Activated CD4-positive, alpha-beta T cell treated with anti-CD3 and anti-CD28 coated beads, Interleukin-2, Interleukin-6, amounts not matched to agents 100 ng/mL and 50 ng/mL, durations not matched to agents 16 hours and 8 hours (primary cell): ENCODE measurements at regions not wholly inside any gene's neighbourhood (a gene's known extent, or its start where the extent isn't known, plus 50 kb on each side); places are given as distances from the start of the nearest gene placed in this dataset.

Experiments used
- DNase-seq: peaks from one replicate; pipeline ENCODE4 v3.0.0-alpha.2; 2020

DNA sequence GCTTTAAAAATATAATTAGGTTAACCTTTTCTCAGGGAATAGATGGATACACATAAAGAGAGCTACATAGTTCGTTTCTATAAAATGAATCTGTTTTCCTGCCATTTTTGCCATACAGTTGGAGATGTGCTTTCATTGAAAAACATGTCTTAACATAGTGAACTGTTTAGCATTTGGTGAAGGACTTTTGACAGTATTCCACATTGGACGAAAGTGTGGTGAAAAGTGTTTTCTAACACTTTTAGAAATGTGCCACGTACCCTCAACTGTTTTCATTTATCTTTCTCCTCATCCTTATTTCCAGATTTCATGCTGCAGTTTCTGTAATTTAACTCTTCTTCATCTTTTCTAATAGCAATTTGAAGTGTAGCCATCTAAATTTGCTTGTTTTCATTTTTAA is 249.1 kb upstream of the MTNR1B start:
- DNase-seq = no peak

DNA sequence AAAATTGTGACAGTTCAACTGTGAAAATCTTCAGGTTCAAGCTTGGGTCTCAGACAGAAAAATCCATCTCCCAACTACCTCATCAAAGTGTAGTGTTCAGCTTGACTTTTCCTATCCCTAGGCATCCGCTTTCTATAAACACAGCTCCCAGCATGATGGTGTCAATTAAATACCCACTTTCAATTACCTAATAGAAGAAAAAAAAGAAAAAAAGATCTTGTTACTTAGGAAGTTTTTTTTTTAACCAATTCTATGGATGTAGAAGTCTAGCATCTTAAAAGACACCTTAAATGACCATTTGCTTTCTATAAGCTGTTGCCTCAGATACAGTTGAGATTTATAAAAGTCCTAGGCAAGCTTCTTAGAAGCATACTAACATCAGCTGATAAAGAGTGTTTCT is 244.1 kb upstream of the MTNR1B start:
- no peak for DNase-seq

DNA sequence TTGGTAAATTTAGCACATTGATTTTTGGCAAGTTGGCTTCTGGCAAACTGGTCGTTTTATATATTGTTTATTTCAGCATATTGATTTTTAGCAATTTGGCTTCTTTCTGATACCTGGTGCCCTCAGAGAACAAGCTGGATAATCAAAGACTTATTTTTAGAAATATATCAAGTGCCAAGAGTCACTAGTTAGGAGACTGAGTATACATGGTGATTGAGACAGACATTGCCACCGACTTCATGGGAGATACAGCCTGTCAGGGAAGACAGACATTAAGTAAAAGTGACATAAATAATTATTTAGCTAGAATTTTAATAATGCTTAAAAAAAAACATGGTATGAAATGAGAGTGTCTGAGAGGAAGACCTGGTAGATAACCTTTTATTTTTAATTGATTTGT is 242.3 kb upstream of the MTNR1B start:
- DNase-seq = no peak

DNA sequence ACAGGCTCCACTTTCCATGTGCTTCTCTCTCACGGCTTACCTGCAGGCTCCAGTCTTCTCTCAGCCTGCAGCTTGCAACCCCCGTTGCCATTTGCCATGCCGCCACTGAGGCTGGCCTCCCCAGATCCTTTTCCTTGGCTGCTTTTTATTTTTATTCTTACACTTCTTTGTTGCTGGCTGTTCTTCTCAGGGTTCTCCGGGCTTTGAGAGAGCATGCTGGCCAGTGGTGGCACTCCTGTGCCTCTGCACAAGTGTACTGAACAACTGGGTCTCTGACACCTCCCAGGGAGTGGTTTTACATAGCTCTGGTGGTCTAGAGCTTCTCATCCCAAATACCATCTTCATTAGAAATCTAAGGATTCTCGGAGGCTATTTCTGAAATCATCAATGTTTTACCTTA is 241.7 kb upstream of the MTNR1B start:
- DNase-seq = no peak

DNA sequence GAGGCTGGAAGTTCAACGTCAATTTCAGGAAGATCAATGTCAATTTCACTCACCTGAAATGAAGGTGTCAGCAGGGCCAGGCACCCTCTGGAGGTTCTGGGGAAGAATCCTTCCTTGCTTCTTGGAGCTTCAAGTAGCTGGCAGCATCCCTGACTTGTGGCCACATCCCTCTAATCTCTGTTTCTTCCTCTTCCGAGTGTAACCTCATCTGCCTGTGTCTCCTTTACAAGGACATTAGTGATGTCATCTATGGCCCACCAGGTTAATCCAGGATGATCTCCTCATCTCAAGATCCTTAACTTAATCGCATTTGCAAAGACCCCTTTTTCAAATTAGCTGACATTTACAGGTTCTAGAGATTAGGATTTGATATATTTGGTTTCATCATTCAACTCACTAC is 240.8 kb upstream of the MTNR1B start:
- no peak for DNase-seq

DNA sequence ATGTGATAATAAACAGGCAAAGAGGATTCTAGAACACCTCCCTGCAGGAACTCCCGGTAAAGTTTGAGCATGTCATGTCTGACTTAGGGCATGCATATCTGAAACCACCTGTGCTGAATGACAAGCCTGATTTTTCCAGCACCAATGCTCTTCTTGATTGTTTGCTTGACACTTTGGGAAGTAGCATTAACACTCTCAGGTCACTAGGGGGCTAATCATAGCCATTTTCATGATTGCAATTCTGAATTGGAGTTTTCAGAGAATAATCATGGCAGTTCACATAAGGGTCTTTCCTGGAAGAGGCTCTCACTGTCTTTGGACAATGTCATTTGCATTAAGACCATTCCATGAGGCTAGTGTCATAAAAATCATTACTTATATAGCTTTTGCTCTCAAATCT is 234.4 kb upstream of the MTNR1B start:
- no peak for DNase-seq

DNA sequence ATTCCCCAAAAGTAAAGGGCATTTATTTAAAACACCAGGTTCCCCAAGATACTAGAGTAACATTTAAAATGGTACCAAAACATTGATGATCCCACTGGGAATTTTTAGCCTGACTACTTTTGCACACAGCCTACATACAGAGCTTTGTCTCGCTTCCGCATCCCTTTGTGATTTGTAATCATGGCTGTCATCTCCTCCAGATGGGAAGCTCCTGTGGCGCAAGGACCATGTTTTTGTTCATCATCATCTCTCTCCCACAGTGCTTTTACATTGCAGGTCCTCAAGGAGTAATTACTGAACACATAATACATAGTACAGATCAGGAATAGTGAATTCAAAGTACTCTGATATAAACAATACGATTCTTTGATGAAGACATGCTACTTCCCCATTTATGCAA is 231.2 kb upstream of the MTNR1B start:
- no peak for DNase-seq

DNA sequence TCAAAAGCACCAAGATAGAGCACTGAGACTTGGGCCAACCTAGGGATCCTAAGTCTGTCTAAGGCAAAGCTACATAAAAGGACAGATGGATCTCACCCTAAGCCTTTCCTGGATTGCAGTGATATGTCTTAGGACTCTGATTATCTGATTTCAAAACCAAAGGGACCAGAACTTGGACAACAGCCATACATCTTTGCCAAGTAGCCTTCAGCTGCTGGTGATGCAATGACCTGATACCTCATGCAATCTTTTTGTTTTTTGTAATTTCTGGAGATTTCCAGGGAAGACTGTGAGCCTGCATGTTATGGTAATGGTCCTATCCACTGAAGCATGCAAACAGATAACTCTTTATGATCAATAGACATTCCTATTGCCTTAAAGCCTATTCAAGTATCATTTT is 230.4 kb upstream of the MTNR1B start:
- DNase-seq = no peak

DNA sequence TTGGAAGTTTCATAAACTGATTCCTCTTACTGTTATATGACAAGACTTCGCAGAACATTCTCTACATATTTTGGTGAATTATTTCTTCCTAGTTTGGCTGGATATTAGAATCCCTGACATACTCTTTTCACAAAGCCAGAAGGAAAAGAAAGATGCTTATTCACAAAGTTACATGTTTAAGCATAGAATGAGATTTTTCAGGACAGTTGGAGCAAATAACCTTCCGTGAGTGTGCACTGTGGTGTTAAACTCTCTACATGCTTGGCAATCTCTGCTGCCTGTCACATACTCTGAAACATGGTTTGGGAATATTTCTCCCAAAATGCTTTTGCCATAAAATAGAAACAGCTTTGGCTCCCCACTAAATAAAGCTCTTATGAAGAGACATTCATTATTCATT is 230.0 kb upstream of the MTNR1B start:
- no peak for DNase-seq

DNA sequence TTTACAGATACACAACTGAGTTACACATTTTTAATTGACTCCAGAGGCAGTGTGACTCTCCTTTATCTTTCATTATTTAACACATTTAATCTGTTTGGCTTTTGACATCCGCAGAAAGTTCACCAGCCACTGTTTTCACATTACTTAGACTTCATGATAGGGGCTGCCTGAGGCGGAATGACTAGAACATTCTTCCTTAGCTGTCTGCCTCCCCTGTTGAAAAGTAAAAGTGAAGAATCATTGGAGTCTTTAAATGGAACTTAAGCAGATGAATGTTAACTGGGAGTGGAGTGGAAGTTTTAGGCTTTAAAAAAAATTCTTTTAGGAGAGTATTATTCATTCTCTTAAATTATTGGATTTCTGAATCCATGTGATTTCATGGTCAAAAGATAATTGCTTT is 229.2 kb upstream of the MTNR1B start:
- DNase-seq = no peak

DNA sequence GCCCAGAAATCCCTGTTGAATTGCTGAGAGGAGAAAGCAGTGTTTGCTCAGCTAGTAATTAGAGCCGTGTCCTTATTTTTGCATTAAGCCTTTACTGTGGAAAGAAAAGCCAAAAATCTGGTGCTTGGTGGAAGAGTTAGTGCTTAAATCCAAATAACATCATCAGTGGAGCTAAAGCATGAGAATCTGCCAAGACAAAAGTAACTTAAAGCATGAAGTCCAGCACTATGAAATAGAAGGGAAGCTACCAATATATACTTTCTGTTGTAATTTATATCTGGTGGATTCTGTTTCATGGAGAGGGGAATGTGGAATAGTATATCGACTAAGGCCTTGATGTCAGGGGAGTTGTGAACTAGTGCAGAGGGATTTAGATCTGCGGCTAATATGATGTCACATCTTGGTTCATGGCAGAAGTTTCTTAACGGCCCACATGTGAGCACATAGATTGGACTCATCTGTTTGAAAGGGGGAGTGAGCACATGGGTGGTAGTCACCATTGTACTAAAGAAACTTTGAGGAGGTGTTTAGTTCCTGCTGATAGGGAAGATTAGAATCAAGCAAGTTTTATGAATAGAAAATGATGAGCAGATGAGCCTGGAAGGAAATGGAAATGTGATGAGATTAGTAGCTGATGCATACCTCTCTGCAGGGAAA is 224.4 kb upstream of the MTNR1B start:
- DNase-seq = no peak

DNA sequence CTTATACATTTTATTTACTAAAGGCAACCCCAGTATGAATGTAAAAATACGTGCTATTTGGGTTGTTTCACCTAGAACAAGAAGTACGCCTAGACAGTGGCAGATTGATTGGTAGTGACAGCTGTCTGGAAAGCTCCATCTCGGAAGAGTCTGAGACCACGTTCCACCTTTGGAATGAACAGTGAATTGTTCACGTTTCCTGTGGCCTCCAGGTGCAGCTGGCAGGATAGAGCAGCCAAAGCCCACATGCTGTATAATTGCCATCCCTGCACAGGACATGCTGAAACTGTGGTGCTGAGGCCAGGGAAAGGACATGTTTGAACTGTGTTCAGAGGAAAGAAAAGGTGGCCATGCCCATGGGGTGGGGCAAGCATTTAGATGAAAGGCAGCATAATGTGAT is 218.7 kb upstream of the MTNR1B start:
- DNase-seq = no peak

DNA sequence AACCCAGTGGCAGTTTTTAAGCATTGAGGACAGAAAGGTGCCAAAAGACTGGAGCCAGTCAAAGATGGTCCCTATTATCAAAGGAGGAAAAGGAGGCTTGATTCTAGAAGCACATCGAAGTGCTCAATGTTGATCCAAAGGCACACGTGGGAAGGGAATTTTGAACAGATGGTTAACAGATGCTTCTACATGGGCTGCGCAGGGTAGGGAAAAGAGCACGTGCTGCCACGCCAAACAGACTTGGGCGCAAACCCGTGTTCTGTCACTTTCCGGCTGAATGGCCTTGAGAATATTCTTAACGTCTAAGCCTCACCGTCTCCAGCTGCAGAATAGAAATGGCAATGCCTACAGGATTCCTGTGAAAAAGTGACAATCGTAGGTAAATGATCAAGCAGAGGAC is 217.9 kb upstream of the MTNR1B start:
- no peak for DNase-seq

DNA sequence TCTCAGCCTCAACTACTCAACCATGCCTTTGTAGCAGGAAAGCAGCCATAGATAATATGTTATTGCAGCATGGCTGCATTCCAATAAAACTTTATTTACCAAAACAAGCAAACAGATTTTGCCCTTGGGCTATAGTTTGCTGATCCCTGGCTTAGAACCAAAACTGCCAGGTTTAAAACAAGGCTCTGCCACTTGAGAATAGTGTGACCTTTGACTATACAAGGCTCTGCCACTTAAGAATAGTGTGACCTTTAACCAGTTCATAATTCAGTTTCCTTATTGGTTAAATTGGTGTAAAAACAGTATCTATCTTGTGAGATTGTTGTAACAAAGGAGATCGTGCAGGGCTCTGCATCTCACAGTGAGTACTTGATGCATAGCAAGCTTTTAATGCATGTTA is 217.3 kb upstream of the MTNR1B start:
- no peak for DNase-seq

DNA sequence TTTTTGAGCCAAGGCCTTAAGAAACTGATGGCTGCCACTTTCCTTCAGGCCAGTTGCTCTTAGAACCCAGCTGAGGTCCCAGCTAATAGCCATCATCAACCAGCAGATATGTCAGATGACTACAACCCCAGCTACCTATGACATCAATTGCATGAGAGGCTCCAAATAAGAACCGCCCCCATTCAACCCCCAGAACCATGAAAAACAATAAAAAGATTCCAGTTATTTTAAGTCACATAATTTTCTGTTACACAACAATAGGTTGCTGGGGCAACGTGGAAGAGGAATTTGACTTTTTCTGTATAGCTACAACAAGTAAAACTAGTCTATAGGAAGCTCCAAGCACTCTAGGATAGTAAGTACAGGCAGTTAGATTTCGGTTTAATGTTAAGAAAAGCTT is 216.3 kb upstream of the MTNR1B start:
- no peak for DNase-seq

DNA sequence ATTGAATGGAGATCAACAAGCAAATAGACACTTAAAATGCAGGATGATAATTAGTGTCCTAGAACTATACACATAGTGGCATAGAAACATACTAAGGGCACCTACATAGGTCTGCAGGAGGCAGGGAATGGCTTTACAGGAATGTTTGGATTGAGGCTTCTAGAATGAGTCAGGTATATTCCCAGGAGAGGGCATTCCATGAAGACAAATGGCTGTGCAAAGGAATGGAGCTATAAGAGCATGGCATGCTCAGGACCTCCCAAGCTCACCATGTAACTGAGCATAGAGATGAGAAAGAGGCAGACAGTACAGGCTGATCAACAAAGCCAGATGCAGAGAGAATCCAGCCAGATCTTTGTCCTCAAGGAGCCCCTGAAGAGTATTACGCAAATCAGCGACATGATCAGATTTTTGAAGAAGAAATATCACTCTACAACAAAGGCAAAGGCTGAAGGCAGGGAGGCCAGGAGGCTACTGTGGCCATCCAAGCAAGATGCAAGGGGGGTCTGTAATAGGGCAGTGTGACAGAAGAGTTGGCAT is 211.1 kb upstream of the MTNR1B start:
- DNase-seq = no peak

DNA sequence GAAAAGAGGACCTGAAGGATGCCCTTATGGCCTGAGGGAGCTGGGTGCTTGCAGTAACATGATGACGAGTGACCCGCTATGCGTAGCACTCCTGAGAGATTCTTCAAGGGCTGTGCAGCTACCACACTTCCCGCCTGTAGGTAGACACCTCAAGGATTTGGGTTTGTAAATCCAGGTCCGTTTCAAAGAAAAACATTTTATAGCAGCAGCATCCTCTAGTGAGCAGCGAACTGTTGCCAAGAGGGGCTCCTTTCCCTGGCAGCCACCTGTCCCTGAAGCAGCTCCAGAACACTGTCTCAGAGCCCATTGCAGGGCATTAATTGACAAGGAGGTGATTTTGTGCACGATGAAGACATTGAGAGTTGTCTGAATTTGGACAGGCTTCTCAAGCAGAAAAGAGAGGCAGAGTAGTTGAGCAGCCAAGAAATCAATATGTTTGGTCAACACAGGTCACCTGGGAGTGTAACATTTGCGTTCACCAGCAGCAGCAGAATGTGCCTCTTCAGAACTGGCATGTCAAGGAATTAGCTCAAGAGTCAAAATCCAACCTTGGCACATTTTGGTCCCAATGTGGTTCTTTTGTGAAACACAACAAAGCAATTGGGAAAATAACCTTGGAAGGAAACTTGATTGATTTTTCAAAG is 209.8 kb upstream of the MTNR1B start:
- no peak for DNase-seq

DNA sequence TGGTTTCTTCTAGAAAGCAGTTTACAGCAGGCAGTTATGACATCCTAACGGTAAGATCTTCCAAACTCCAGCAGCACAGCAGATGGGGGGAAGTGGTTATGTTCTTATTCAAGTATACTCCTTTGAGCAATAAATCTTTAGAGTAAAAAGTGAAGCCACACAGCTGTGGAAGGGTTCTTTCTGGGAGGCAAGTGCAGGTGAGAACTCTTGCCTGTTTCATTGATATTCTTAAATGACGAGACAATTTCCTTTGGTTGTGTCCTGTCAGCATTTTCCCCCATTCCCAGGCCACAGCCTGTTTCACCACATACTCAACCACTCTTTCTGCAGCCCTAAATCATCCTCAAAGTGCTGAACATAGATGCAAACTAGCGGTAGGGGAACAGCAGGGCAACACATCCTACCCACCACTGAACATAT is 207.3 kb upstream of the MTNR1B start:
- DNase-seq = no peak

DNA sequence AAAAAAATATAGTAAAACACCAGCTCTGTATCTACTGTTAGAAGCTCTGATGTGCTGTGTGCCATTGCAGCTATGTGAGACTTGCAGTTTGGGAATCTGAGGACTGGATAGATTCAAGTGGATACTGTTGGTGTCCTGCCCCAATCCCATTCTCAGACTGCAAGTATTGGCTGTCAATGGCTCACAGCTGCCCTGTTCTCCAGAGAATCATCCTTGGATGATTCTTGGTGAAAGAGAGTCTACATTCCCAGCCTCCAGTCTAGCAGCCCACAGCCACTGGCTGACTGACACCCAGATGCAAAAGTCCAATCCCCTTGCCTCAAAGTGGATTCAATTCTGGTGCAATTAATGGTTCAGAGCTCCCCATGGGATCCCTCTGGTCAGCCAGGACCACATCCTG is 206.1 kb upstream of the MTNR1B start:
- no peak for DNase-seq

DNA sequence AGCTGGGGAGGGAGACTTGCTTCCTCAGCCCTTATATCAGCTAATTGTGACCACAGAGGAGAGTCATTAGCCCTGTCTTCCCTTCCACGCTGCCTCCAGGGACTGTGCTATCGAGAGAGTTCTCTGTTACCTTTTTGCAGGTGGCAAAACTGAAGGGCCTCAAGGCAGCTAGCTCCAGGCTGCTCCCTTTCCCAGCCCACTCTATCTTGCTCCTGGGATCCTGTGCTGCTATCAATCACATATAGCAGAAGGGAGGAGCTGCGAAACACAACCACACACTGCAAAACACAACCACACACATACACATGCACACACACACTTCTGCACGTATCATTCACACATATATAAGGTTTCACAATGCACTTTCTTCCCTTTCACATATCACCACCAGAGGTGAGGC is 205.3 kb upstream of the MTNR1B start:
- DNase-seq = no peak

DNA sequence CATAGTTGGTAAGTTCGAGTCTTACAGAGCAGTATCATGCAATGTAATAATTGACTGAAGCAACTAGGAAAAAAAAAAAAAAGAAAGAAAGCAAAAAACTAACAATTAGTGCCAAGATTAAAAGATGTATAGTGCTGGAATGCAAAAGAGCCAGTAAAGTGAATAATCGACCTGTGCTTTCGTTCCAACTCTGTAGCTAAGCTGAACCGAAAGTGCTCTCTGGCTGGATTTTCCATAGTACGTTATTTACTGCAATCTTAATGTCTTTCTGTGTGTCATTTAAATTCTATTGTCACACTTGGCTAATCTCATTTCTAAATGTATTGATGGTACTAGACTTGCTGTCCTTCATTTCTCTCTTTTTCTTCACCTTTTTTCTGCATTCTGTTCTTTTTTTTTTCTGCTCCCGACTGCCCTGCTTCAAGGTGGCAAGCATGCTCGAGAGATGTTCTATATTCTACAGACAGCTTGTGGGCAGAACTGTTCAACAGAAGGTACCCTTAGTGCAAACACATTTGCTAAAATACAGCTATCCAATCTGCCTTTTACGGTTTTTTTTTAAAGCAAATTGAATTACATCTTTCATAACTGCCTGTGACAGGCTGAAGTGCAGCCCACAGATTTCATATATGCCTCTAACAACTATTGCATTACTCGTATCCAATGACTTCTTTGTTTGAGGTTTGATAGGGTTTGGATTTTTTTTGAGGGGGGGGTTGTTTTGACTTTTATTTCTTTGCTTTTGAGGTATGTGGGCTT is 204.2 kb upstream of the MTNR1B start:
- DNase-seq = no peak

DNA sequence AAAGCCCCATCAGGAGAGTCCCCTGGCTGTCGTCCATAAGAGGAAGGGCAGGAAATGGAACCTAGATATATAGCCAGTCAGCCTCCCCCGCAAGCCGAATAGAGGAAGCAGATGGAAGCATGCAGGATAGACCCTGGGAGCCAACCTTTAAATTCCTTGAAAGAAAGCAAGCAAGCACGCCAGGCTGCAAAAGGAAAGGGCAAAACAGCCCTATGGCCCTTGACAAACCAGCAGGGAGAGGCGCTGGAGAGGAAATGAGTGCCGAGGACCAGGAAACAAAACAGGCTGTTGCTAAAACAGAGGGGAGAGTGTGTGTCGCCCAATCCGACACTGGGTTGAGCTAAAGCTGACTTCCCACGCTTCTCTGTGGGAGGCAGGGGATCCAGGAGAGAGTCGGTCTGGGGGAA is 203.5 kb upstream of the MTNR1B start:
- no peak for DNase-seq

DNA sequence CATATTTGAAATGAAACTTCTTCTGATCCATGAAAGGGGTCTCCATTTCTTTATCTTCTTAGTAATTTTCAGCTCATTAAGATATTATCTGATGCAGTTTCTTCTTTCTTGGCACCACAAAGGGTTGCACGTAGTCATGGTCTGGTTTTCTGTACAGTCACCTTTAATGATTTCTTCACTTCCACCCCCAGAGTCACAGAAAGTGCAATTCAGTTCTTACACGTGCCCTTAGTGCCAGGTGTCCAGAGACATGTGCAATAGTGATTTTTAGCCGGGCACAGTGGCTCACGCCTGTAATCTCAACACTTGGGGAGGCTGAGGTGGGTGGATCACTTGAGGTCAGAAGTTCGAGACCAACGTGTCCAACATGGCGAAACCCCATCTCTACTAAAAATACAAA is 202.8 kb upstream of the MTNR1B start:
- DNase-seq = no peak

DNA sequence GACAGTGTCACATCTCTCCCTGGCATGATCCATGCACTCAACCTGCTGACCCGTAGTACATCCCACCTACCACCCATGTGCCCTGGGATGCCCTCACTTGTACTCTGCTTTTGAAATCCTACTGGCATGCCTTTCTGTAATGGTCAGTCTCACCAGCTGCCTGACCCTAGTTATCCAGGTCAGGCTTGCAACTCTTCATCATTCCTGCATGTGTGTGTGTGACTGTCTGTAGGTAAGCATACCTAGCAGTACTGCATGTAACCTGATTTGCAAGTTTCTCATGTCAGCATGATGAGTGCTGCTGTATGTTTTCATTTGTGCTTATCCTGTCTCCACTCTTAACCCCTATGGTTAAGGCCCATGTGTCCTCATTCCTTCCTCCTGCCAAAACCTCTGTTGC is 202.0 kb upstream of the MTNR1B start:
- DNase-seq = no peak
